AG08395 (cell line): ENCODE measurements at regions not wholly inside any gene's neighbourhood (a gene's known extent, or its start where the extent isn't known, plus 50 kb on each side); places are given as distances from the start of the nearest gene placed in this dataset.
A peak's percentile ranks its signal among the peaks of the same experiment; 100 is the strongest.

Experiments used
- DNase-seq: peaks from one replicate; pipeline ENCODE4 v3.0.0; 2012; ENCODE audit warnings: mixed read lengths, low spot score

GRCh38 chr3:23062582-23062981, 140.5 kb upstream of the UBE2E2 start:
- no peak for DNase-seq

GRCh38 chr3:23062982-23063381, 140.1 kb upstream of the UBE2E2 start:
- DNase-seq: no peak

DNA sequence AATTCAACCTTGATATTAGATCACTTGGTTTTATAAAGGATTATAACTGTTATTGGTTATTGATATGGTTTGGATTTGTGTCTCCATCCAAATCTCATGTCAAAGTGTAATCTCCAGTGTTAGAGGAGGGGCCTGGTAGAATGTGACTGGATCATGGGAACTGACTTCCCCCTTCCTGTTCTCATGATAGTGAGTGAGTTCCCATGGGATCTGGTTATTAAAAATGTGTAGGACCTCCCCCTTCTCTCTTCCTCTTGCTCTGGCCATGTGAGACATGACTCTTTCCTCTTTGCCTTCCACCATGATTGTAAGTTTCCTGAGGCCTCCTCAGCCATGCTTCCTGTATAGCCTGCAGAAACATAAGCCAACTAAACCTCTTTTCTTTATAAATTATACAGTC, 136.0 kb upstream of the UBE2E2 start:
- DNase-seq: no peak

GRCh38 chr3:23068016-23068728, 135.0 kb upstream of the UBE2E2 start:
- DNase-seq: no peak

GRCh38 chr3:23071296-23071695, 131.8 kb upstream of the UBE2E2 start:
- no peak for DNase-seq

GRCh38 chr3:23071758-23072157, 131.4 kb upstream of the UBE2E2 start:
- DNase-seq: no peak

DNA sequence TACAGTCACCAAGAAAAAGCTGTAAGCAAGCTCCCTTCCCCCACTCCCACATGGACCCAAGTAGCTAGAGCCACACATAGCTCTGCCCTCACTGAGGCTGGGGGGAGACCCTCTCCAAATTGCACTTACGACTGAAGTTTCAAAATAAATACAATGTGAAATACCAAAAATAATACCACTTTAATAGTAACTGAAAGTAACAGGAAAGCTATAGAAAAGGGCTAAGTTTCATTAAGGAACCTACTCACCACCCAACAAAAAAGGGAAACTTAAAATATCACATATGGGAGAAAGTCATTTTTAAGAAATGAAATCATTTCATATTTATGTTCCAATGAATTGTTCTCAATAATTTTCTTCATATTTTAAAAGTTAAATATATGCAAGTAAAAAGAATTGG, 130.4 kb upstream of the UBE2E2 start:
- DNase-seq: no peak

- no peak for DNase-seq
Observed at GRCh38 chr3:23073724-23074305, 129.3 kb upstream of the UBE2E2 start.

GRCh38 chr3:23075496-23075895, 127.6 kb upstream of the UBE2E2 start:
- peak; percentile 55 for DNase-seq

DNA sequence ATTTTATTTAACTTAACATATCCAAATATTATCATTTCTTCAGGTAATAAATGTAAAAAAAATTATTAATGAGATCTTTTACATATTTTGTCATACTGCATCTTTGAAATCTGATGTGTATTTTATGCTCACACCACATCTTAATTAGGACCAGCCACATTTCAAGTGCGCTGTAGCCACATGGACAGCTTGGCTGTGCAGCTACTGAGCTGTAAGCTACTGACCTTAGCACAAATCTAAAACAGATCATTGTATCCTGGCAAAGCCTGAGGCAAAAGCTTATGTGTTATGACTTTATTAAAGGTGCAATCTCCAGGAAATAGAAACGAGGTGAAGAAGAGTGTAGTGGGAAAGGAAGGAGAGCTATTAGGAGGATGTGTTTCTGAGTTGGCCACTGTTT, 126.7 kb upstream of the UBE2E2 start:
- DNase-seq: no peak

GRCh38 chr3:23077126-23077525, 126.0 kb upstream of the UBE2E2 start:
- DNase-seq: no peak

- DNase-seq: no peak
Observed at GRCh38 chr3:23078735-23079134, 124.4 kb upstream of the UBE2E2 start.

GRCh38 chr3:23079976-23080375, 123.2 kb upstream of the UBE2E2 start:
- no peak for DNase-seq

DNA sequence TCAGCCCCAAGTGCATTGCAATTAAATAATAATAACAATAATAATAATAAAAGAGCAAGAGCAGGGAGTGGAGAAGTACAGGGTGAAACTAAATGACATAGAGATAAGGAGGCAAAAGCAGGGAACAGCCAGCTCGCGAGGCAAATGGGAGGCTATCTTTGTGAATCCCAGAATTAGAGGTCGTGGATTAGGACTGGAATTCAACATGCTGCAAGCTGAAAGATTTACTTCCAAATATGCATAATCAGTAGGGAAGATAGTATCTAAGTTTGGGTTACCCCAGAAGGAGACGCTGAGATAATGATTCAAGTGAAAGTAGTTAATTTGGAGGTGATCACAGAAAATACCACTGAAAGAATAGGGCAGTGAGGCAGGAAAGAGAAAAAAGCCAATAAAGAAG, 119.4 kb upstream of the UBE2E2 start:
- no peak for DNase-seq

DNA sequence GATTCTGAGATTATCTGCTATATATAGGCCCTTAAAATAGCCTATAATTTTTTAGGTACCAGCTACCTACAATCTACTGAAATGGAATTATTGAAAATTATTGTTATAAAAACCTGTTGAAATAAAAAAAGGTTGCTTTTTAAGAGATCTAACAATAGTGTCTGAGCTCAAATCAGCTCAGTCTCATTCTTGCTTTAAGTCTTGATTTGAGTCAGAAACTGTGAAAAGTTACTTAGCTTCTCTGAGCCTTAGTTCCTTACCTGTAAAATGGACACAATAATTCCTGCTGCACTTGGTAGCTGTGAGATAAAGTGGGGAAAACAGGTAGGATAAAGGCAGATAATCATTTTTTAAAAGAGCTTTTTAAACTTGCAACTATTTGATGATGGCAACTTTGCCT, 118.8 kb upstream of the UBE2E2 start:
- DNase-seq: no peak

GRCh38 chr3:23085261-23085660, 117.9 kb upstream of the UBE2E2 start:
- DNase-seq: no peak

DNA sequence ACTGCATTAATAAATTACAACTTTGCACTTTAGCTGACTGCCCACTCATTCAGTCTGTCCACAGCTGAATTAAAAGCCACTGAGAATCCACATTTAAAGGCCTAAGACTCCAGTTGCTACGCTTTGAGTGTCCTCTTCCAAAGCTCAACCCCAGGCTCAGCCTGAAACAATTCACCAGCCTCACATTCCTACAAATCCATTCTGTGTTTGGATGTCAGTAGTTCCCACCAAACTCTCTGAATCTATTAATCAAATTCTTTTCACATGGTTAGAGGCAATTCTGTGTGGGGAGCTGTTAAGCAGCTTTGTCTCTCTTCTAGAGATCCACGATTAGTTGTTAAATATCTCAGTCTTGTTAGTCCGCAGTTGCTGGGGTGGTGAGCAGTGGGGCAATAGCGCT, 116.8 kb upstream of the UBE2E2 start:
- DNase-seq: no peak

DNA sequence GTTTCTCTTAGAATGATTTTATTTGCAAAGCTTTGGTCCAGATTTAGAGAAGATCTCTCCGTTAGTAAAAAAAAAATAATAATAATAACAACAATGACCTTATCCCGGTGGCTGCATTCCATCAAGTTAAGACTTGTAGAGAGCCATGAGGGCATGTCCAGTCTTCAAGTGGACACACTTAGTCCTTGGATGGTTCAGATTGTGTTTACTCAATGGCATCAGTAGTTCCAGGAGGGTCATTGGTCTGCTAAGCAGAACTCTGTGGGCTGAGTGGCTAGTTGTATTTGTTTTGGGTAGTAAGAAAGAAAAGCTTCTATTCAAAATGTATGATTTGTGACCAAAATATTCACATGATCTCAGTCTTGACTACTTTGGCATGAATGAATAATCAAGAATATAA, 116.3 kb upstream of the UBE2E2 start:
- no peak for DNase-seq

- no peak for DNase-seq
Observed at GRCh38 chr3:23094412-23094811, 108.7 kb upstream of the UBE2E2 start.

DNA sequence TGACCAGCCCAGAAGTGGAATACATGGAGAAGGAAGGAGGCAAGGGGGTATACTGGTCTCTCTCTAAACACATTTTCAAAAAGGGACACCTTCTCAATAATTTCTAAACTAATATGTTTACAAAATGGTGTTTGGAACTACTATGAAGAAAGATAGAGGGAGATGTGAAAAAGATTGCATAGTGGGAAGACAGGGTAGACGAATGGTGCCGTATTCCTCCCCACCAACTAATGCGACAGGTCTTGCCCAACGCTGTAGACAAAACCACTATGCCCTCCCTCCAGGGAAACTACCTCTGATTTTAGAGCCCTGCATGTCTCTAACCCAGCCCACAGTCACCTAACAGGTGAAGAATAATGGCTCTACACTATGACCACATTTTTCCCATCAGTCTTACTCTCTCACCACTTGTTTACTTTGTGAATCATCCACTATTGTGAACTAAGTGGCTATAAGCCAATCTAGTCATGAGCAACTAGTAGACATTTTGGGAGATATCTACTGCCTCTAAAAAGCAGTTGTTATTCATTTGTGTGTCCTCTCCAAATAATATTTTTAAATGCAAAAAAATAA, 108.2 kb upstream of the UBE2E2 start:
- peak; percentile 52 for DNase-seq

- no peak for DNase-seq
Observed at GRCh38 chr3:23096041-23096440, 107.1 kb upstream of the UBE2E2 start.

GRCh38 chr3:23099021-23099420, 104.1 kb upstream of the UBE2E2 start:
- no peak for DNase-seq

DNA sequence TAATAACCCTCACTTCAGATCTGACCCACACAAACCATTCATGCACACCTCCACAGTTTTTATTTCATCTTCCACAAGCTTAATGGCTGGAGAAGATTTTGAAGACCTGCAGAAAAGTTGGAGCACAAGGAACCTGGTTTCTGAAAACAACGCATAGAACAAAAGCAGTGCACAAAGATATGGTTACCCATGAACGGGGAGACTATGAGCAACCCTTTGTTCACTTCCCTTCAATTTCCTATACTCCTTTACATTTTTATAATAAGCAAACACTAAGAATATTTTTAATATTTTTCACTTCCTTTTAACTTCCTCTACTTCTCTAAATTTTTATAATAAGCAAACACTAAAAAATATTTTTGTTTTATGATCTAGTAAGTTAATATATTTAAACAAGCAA, 103.5 kb upstream of the UBE2E2 start:
- no peak for DNase-seq

- DNase-seq: no peak
Observed at GRCh38 chr3:23100106-23100505, 103.0 kb upstream of the UBE2E2 start.
